MM.1S (cell line): ENCODE measurements at regions not wholly inside any gene's neighbourhood (a gene's known extent, or its start where the extent isn't known, plus 50 kb on each side); places are given as distances from the start of the nearest gene placed in this dataset.

Source experiments
- DNase-seq: peaks from one replicate; pipeline ENCODE4 v3.0.0-alpha.2; 2015
- H2AFZ ChIP-seq: fragments of 300-600 bp; sonication (generic); 2 replicates; pipeline ENCODE4 v1.6.0; 2016; ENCODE audit warnings: antibody characterized with exemption, low read length
- H3F3A ChIP-seq: fragments of 300-600 bp; sonication (generic); 2 replicates; pipeline ENCODE4 v1.6.1; 2016; ENCODE audit warnings: mild to moderate bottlenecking, antibody characterized with exemption, low read length, moderate library complexity, mixed read lengths; ENCODE audit not compliant: insufficient read depth
- H3K27ac ChIP-seq: fragments of 300-600 bp; sonication (generic); 2 replicates; pipeline ENCODE4 v1.5.1; 2016; ENCODE audit warnings: mild to moderate bottlenecking, low read length
- H3K27me3 ChIP-seq: fragments of 300-600 bp; sonication (generic); replicated peaks from 2 replicates; pipeline ENCODE4 v1.6.0; 2016; ENCODE audit warnings: low read length; ENCODE audit not compliant: insufficient read depth
- H3K36me3 ChIP-seq: fragments of 300-600 bp; sonication (generic); replicated peaks from 2 replicates; pipeline ENCODE4 v1.6.1; 2016; ENCODE audit warnings: mild to moderate bottlenecking, low read length, mixed read lengths; ENCODE audit not compliant: insufficient read depth
- H3K4me1 ChIP-seq: fragments of 300-600 bp; sonication (generic); 2 replicates; pipeline ENCODE4 v1.6.1; 2016; ENCODE audit warnings: low read length, mixed read lengths
- H3K4me2 ChIP-seq: fragments of 300-600 bp; sonication (generic); 2 replicates; pipeline ENCODE4 v1.6.0; 2016; ENCODE audit warnings: low read depth, low read length
- H3K4me3 ChIP-seq: fragments of 300-600 bp; sonication (generic); 2 replicates; pipeline ENCODE4 v1.5.1; 2016; ENCODE audit warnings: low read length, mixed read lengths
- H3K79me2 ChIP-seq: fragments of 300-600 bp; sonication (generic); 2 replicates; pipeline ENCODE4 v1.6.1; 2016; ENCODE audit warnings: mixed run types, low read length, mixed read lengths
- H3K9ac ChIP-seq: fragments of 300-600 bp; sonication (generic); 2 replicates; pipeline ENCODE4 v1.6.1; 2016; ENCODE audit warnings: low read length, mixed read lengths
- H3K9me2 ChIP-seq: fragments of 300-600 bp; sonication (generic); replicated peaks from 2 replicates; pipeline ENCODE4 v1.6.1; 2016; ENCODE audit warnings: mild to moderate bottlenecking, low read length, mixed read lengths; ENCODE audit not compliant: insufficient read depth
- H3K9me3 ChIP-seq: fragments of 300-600 bp; sonication (generic); replicated peaks from 2 replicates; pipeline ENCODE4 v1.6.1; 2016; ENCODE audit warnings: mild to moderate bottlenecking, low read length, mixed read lengths; ENCODE audit not compliant: insufficient read depth
- H4K20me1 ChIP-seq: fragments of 300-600 bp; sonication (generic); 2 replicates; pipeline ENCODE4 v1.6.1; 2016; ENCODE audit warnings: mild to moderate bottlenecking, low read length, moderate library complexity, mixed read lengths; ENCODE audit not compliant: insufficient read depth
- CTCF ChIP-seq: fragments of 300-600 bp; sonication (generic); IDR thresholded peaks from 2 replicates; pipeline ENCODE4 v1.5.1; 2016; ENCODE audit warnings: antibody characterized with exemption, low read length, mixed read lengths
- EZH2 ChIP-seq: fragments of 300-600 bp; sonication (generic); optimal IDR thresholded peaks from 2 replicates; pipeline ENCODE3; 2017; ENCODE audit warnings: low read depth, mild to moderate bottlenecking, antibody characterized with exemption, low read length, mixed read lengths
- EZH2phosphoT487 ChIP-seq: fragments of 300-600 bp; sonication (generic); IDR thresholded peaks from 2 replicates; pipeline ENCODE4 v1.6.1; 2018; ENCODE audit warnings: antibody characterized with exemption, low read length

DNA sequence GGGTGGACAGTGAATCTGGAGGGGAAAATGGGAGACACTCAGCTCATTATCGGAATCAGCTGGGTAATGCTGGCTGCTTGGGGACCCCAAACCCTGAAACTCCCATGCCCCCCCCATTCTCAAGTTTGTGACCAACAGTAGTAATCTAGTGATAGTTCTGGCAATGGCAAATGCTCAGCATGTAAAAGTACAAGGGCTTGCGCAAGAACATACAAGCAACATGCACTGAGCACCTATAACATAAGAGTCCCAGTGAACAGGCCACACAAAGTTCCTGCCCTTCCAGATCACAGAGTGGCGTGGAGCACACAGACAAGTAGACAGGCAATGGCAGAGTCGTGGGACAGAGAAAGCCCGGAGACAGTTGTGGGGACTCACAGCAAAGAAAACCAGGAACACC is 407.9 kb downstream of the MED13L start:
- H3K4me2 ChIP-seq, result no peak overlapping the region
- H2AFZ ChIP-seq, result no peak overlapping the region
- H4K20me1 ChIP-seq, result no peaks in the 10 kb centered on the region
- no peaks in the 10 kb centered on the region for H3K79me2 ChIP-seq
- H3K27me3 ChIP-seq, result no peaks in the 10 kb centered on the region
- no peaks in the 10 kb centered on the region for H3K9me3 ChIP-seq
- DNase-seq, result no peak
- H3K36me3 ChIP-seq, result no peaks in the 10 kb centered on the region
- no peak overlapping the region for H3K4me3 ChIP-seq
- H3K4me1 ChIP-seq, result no peaks in the 10 kb centered on the region
- H3F3A ChIP-seq, result no peaks in the 10 kb centered on the region
- no peaks in the 10 kb centered on the region for H3K9me2 ChIP-seq
- no peak overlapping the region for H3K9ac ChIP-seq
- H3K27ac ChIP-seq, result no peak overlapping the region
- TF ChIP-seq EZH2 (no peak), EZH2phosphoT487 (no peak), CTCF (no peak)

GRCh38 chr12:115868624-115869023 is 408.9 kb downstream of the MED13L start:
- TF ChIP-seq CTCF (no peak), EZH2 (no peak), EZH2phosphoT487 (no peak)
- no peaks in the 10 kb centered on the region for H3K79me2 ChIP-seq

DNA sequence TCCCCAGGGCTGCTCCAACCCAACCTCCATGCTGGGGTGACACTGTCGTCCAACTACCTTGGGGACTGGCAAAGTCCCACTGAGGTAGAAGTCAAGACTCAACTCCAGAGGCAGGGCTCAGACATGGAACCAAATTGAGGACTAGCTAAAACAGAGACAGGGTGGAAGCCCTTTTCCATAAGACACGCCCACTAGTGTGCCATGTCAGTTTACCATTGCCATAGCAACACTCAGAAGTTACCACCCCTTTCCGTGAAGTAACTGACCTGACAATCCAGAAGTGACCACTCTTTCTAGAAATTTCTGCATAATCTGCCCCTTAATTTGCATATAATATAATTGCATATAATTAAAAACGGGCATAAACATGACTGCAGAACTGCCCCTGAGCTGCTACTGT is 409.6 kb downstream of the MED13L start:
- Histone ChIP-seq H2AFZ (no peak overlapping the region), H3K4me3 (no peak overlapping the region), H3K9me2 (no peaks in the 10 kb centered on the region), H3K4me2 (no peak overlapping the region), H4K20me1 (no peaks in the 10 kb centered on the region), H3K9me3 (no peaks in the 10 kb centered on the region), H3K27me3 (no peaks in the 10 kb centered on the region), H3K27ac (no peak overlapping the region), H3K79me2 (no peaks in the 10 kb centered on the region), H3F3A (no peaks in the 10 kb centered on the region), H3K36me3 (no peaks in the 10 kb centered on the region), H3K4me1 (no peaks in the 10 kb centered on the region), H3K9ac (no peak overlapping the region)
- no peak for TF ChIP-seq CTCF
- TF ChIP-seq EZH2, result no peak
- no peak for TF ChIP-seq EZH2phosphoT487
- DNase-seq, result no peak

More at GRCh38 chr12:115868624-115869023, 408.9 kb downstream of the MED13L start:
- Histone ChIP-seq H3K4me1 (no peaks in the 10 kb centered on the region), H2AFZ (no peak overlapping the region), H4K20me1 (no peaks in the 10 kb centered on the region), H3K4me2 (no peak overlapping the region), H3K9me2 (no peaks in the 10 kb centered on the region), H3K27me3 (no peaks in the 10 kb centered on the region), H3K4me3 (no peak overlapping the region), H3K9me3 (no peaks in the 10 kb centered on the region), H3F3A (no peaks in the 10 kb centered on the region), H3K36me3 (no peaks in the 10 kb centered on the region), H3K9ac (no peak overlapping the region), H3K27ac (no peak overlapping the region)
- DNase-seq, result no peak
